Endothelial cell of umbilical vein (primary cell): ENCODE measurements at regions not wholly inside any gene's neighbourhood (a gene's known extent, or its start where the extent isn't known, plus 50 kb on each side); places are given as distances from the start of the nearest gene placed in this dataset.

ENCODE experiments used
- BruUV-seq: library from RNA; stranded (reverse); fragments of 400-500 nt; replicated peaks from 2 replicates; lab custom pipeline; 2021; lab: Mats Ljungman, UMichigan
- CTCF ChIA-PET: fragments of 300-600, 350-600 bp; sonication (Branson Sonifier 250); formaldehyde crosslinking; loops from one replicate; lab custom pipeline; 2021; ENCODE audit warnings: antibody characterized with exemption, inconsistent platforms; lab: Charles Lee
- POLR2A ChIA-PET: fragments of 300-600, 350-600 bp; sonication (Branson Sonifier 250); formaldehyde crosslinking; loops from one replicate; lab custom pipeline; 2021; ENCODE audit warnings: antibody characterized with exemption, inconsistent platforms; lab: Charles Lee
- DNase-seq: peaks from one replicate; pipeline ENCODE4 v3.0.0-alpha.2; 2011; ENCODE audit warnings: low read depth, low spot score
- FAIRE-seq: peaks from 2 replicates; lab custom pipeline; 2011; peaks lifted over from hg19 to GRCh38; lab: Jason Lieb, UNC
- H2AFZ ChIP-seq: 2 replicates; pipeline ENCODE4 v1.6.0; 2012; ENCODE audit warnings: low read depth, low read length, control low read depth, inconsistent platforms
- H3K27ac ChIP-seq: 2 replicates; pipeline ENCODE4 v1.5.1; 2011; ENCODE audit warnings: low read depth, mild to moderate bottlenecking, control low read depth, low read length, moderate library complexity; ENCODE audit not compliant: insufficient read depth
- H3K27me3 ChIP-seq, 2 experiments: 2 replicates each; pipeline versions ENCODE4 v1.6.0 to v1.6.1; 2011; ENCODE audit warnings: low read length in 2 of 2, mixed read lengths in 1 of 2; ENCODE audit not compliant: control insufficient read depth in 2 of 2, insufficient read depth in 2 of 2
- H3K36me3 ChIP-seq, 2 experiments: 2 replicates in 1 of 2; 3 replicates in 1 of 2; pipeline ENCODE4 v1.5.1; 2011; ENCODE audit warnings: low read length in 2 of 2, mild to moderate bottlenecking in 1 of 2, moderate library complexity in 1 of 2; ENCODE audit not compliant: control insufficient read depth in 2 of 2, insufficient read depth in 2 of 2; ENCODE audit errors: extremely low read depth in 1 of 2
- H3K4me1 ChIP-seq: 3 replicates; pipeline ENCODE4 v1.5.1; 2011; ENCODE audit warnings: mild to moderate bottlenecking, low read length; ENCODE audit not compliant: control insufficient read depth, insufficient read depth; ENCODE audit errors: extremely low read depth
- H3K4me2 ChIP-seq: 2 replicates; pipeline ENCODE4 v1.6.1; 2011; ENCODE audit warnings: low read length, control low read depth, mixed read lengths; ENCODE audit not compliant: insufficient read depth
- H3K4me3 ChIP-seq, 3 experiments: fragments of 200-600 bp in 1 of 3; sonication (generic), shearing (Covaris generic) in 1 of 3; replicated peaks in 1 of 3; 2 replicates each; pipeline ENCODE4 v1.5.1; 2011 to 2016; ENCODE audit warnings: control low read depth in 3 of 3, low read length in 3 of 3, mild to moderate bottlenecking in 2 of 3, inconsistent platforms in 1 of 3, low read depth in 1 of 3, moderate library complexity in 1 of 3; ENCODE audit not compliant: insufficient read depth in 1 of 3
- H3K79me2 ChIP-seq: 2 replicates; pipeline ENCODE4 v1.6.0; 2012; ENCODE audit warnings: low read length, inconsistent platforms; ENCODE audit not compliant: control insufficient read depth, insufficient read depth
- H3K9ac ChIP-seq: replicated peaks from 2 replicates; pipeline ENCODE3; 2011; ENCODE audit warnings: low read length, control low read depth; ENCODE audit not compliant: insufficient read depth; ENCODE audit errors: extremely low read depth
- H3K9me1 ChIP-seq: replicated peaks from 3 replicates; pipeline ENCODE4 v1.6.0; 2011; ENCODE audit warnings: mild to moderate bottlenecking, low read length; ENCODE audit not compliant: control insufficient read depth, insufficient read depth; ENCODE audit errors: extremely low read depth
- H3K9me3 ChIP-seq: replicated peaks from 2 replicates; pipeline ENCODE4 v1.5.1; 2012; ENCODE audit warnings: low read length, inconsistent platforms; ENCODE audit not compliant: control insufficient read depth, insufficient read depth
- H4K20me1 ChIP-seq: replicated peaks from 2 replicates; pipeline ENCODE3; 2011; ENCODE audit warnings: mild to moderate bottlenecking, low read length; ENCODE audit not compliant: control insufficient read depth, insufficient read depth; ENCODE audit errors: extremely low read depth
- EZH2 ChIP-seq: IDR thresholded peaks from 2 replicates; pipeline ENCODE4 v1.6.1; 2012; ENCODE audit warnings: borderline replicate concordance, low read depth, mild to moderate bottlenecking, moderate library complexity, low read length, inconsistent platforms; ENCODE audit not compliant: severe bottlenecking
- FOS ChIP-seq: IDR thresholded peaks from 2 replicates; pipeline ENCODE4 v1.6.1; 2011; ENCODE audit warnings: mild to moderate bottlenecking, low read length, moderate library complexity, borderline replicate concordance; ENCODE audit not compliant: insufficient read depth
- GATA2 ChIP-seq: IDR thresholded peaks from 2 replicates; pipeline ENCODE4 v1.7.0; 2011; ENCODE audit warnings: low read depth, mild to moderate bottlenecking, moderate library complexity, mixed read lengths, low read length; ENCODE audit not compliant: insufficient read length, insufficient read depth
- JUN ChIP-seq: IDR thresholded peaks from 2 replicates; pipeline ENCODE4 v1.6.1; 2011; ENCODE audit warnings: borderline replicate concordance, low read depth; ENCODE audit not compliant: insufficient read length, insufficient read depth
- MYC ChIP-seq: IDR thresholded peaks from one replicate; pipeline ENCODE4 v1.6.1; 2011; ENCODE audit warnings: mild to moderate bottlenecking, low read depth, low read length
- POLR2A ChIP-seq: IDR thresholded peaks from 2 replicates; pipeline ENCODE4 v1.6.1; 2012; ENCODE audit warnings: low read depth, mild to moderate bottlenecking, control low read depth, low read length
- POLR2AphosphoS5 ChIP-seq: IDR thresholded peaks from 2 replicates; pipeline ENCODE4 v1.6.1; 2012; ENCODE audit warnings: low read depth, mild to moderate bottlenecking, control low read depth, low read length, moderate library complexity; ENCODE audit not compliant: insufficient read depth
- dilution Hi-C: fragments of 300-500 bp; cut with MboI; formaldehyde crosslinking; loops from one replicate; pipeline ENCODE4 v1.15.0; 2019; ENCODE audit warnings: low sequenced_read_pairs; ENCODE audit not compliant: extremely low pct_ligation_motif_present
- intact Hi-C: fragments of 100-400 bp; cut with micrococcal nuclease; formaldehyde crosslinking; loops from one replicate; pipeline ENCODE4 v1.10.0; 2022
- TF ChIP-seq, protein P1 (sequence below), 2 donors: IDR thresholded peaks; 1 replicate in 1 of 2; 2 replicates in 1 of 2; pipeline ENCODE4 v1.5.1; 2011; ENCODE audit warnings: low read length in 2 of 2, mild to moderate bottlenecking in 2 of 2, moderate library complexity in 2 of 2, control low read depth in 1 of 2, inconsistent platforms in 1 of 2, low read depth in 1 of 2; ENCODE audit not compliant: insufficient read depth in 1 of 2; ENCODE audit errors: extremely low read depth in 1 of 2
- TF ChIP-seq, protein P2 (sequence below): IDR thresholded peaks from 2 replicates; pipeline ENCODE4 v1.6.1; 2011; ENCODE audit not compliant: insufficient read depth, insufficient read length

DNA sequence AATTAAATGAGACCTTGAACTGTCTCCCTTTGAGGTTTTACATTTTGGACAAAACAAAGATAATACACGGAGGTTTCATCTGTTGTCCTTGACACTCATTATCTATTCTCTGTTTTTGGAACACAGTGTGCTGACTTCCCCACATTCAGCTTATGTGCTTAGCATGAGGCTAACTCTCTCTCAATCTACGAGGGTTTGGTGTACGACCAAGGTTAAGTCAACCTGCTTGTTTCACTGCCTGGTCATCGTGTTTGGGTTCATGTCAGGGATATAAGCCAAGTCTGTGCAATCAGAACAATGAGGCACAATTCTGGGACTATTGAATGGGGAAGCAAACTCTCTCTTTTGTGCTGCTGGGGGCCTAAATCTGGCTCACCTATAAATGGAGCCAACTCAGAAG, 328.5 kb upstream of the USP25 start:
- no peaks in the 10 kb centered on the region for H3K9me3 ChIP-seq
- ChIA-PET POLR2A (no interaction called here), CTCF (interaction anchor here (1.3 kb wide), 1 partner anchor 17 kb away, joined by 3 read pairs; no protein-coding TSS in a partner anchor)
- H3K9me1 ChIP-seq: no peaks in the 10 kb centered on the region
- no peak overlapping the region for H2AFZ ChIP-seq
- H3K4me3 ChIP-seq: no peak overlapping the region
- DNase-seq (no peak), FAIRE-seq (no peak)
- no peak overlapping the region for H3K4me2 ChIP-seq
- dilution Hi-C loops (no loop called here), intact Hi-C loops (no loop called here)
- no peaks in the 10 kb centered on the region for H4K20me1 ChIP-seq
- H3K27me3 ChIP-seq: no peaks in the 10 kb centered on the region
- H3K36me3 ChIP-seq: no peaks in the 10 kb centered on the region
- H3K9ac ChIP-seq: no peak overlapping the region
- no TSS peak for BruUV-seq
- H3K27ac ChIP-seq: no peak overlapping the region
- no peaks in the 10 kb centered on the region for H3K79me2 ChIP-seq
- H3K4me1 ChIP-seq: no peaks in the 10 kb centered on the region
- TF ChIP-seq EZH2: no peak
- no peak for TF ChIP-seq FOS
- TF ChIP-seq POLR2A: no peak
- no peak for TF ChIP-seq JUN
- no peak for TF ChIP-seq POLR2AphosphoS5
- no peak for TF ChIP-seq GATA2

DNA sequence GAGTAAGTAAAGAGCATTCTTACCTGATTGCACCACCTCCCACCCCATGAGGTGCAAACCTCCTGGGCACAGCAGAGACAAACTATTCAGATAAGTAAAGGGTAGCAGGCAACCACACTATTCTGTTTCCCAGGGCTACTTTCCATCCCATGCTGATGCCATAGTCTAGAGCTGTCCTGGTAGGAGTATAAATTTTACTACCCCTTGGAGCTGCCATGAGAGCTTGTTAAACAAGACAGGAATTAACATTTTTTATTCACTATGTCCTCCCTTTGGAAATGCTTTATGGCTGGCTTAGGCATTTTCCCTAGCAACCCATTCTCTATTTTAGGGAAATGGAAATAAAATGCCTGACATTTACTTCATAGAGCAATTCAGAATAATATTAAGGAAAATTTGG, 324.6 kb upstream of the USP25 start:
- no peaks in the 10 kb centered on the region for H3K9me1 ChIP-seq
- FAIRE-seq (no peak), DNase-seq (no peak)
- CTCF ChIA-PET: no interaction called here
- TF ChIP-seq FOS (no peak), EZH2 (no peak), MYC (no peak), POLR2AphosphoS5 (no peak), GATA2 (no peak), JUN (no peak), POLR2A (no peak)
- TF ChIP-seq, protein P1, sequence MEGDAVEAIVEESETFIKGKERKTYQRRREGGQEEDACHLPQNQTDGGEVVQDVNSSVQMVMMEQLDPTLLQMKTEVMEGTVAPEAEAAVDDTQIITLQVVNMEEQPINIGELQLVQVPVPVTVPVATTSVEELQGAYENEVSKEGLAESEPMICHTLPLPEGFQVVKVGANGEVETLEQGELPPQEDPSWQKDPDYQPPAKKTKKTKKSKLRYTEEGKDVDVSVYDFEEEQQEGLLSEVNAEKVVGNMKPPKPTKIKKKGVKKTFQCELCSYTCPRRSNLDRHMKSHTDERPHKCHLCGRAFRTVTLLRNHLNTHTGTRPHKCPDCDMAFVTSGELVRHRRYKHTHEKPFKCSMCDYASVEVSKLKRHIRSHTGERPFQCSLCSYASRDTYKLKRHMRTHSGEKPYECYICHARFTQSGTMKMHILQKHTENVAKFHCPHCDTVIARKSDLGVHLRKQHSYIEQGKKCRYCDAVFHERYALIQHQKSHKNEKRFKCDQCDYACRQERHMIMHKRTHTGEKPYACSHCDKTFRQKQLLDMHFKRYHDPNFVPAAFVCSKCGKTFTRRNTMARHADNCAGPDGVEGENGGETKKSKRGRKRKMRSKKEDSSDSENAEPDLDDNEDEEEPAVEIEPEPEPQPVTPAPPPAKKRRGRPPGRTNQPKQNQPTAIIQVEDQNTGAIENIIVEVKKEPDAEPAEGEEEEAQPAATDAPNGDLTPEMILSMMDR (IDR thresholded peaks at IDR 0.05; ENCODE audit: extremely low read depth in 1 of 2, insufficient read depth in 1 of 2, low read depth in 1 of 2, low read length in 2 of 2): no peak
- TF ChIP-seq, protein P2, sequence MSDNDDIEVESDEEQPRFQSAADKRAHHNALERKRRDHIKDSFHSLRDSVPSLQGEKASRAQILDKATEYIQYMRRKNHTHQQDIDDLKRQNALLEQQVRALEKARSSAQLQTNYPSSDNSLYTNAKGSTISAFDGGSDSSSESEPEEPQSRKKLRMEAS: no peak
- no peaks in the 10 kb centered on the region for H4K20me1 ChIP-seq
- no peak overlapping the region for H3K4me2 ChIP-seq
- H3K4me1 ChIP-seq: no peaks in the 10 kb centered on the region
- H3K36me3 ChIP-seq: no peaks in the 10 kb centered on the region
- intact Hi-C loops: no loop called here
- H3K9ac ChIP-seq: no peak overlapping the region
- no peaks in the 10 kb centered on the region for H3K79me2 ChIP-seq
- no peak overlapping the region for H3K4me3 ChIP-seq
- BruUV-seq: no TSS peak
- no peak overlapping the region for H3K27ac ChIP-seq
- dilution Hi-C loops: no loop called here
- POLR2A ChIA-PET: no interaction called here
- H3K9me3 ChIP-seq: no peaks in the 10 kb centered on the region
- H3K27me3 ChIP-seq: peaks cover 0 to 2% of the 10 kb centered on the region in 2 experiments
- H2AFZ ChIP-seq: no peak overlapping the region
